ENCODE measurements at regions not wholly inside any gene's neighbourhood (a gene's known extent, or its start where the extent isn't known, plus 50 kb on each side); places are given as distances from the start of the nearest gene placed in this dataset.

GRCh38 chr1:43065616-43066399, 106.3 kb downstream of the EBNA1BP2 start:
- peak; percentile 20 for DNase-seq (ENCODE audit: low spot score)

- DNase-seq (ENCODE audit: low spot score), result peak; percentile 81
Observed at GRCh38 chr1:43065191-43065590, 106.5 kb upstream of the SLC2A1 start.

- peak; percentile 76 for DNase-seq (ENCODE audit: low spot score)
Observed at GRCh38 chr1:43063394-43064219, 104.9 kb upstream of the SLC2A1 start.

- DNase-seq (ENCODE audit: low spot score), result peak; percentile 65
Observed at GRCh38 chr1:43062527-43063095, 103.9 kb upstream of the SLC2A1 start.

- DNase-seq (ENCODE audit: low spot score), result no peak
Observed at GRCh38 chr1:43061757-43062156, 103.1 kb upstream of the SLC2A1 start.

GRCh38 chr1:43059640-43060574, 101.2 kb upstream of the SLC2A1 start:
- no peak for DNase-seq (ENCODE audit: low spot score)

- peak; percentile 79 for DNase-seq (ENCODE audit: low spot score)
Observed at GRCh38 chr1:43058545-43059360, 100.1 kb upstream of the SLC2A1 start.

- peak; percentile 65 for DNase-seq (ENCODE audit: low spot score)
Observed at GRCh38 chr1:43058056-43058455, 99.4 kb upstream of the SLC2A1 start.

- DNase-seq (ENCODE audit: low spot score), result peak; percentile 12
Observed at GRCh38 chr1:43057567-43057966, 98.9 kb upstream of the SLC2A1 start.

GRCh38 chr1:43056981-43057391, 98.3 kb upstream of the SLC2A1 start:
- DNase-seq (ENCODE audit: low spot score), result peak; percentile 51

GRCh38 chr1:43056460-43056859, 97.8 kb upstream of the SLC2A1 start:
- peak; percentile 18 for DNase-seq (ENCODE audit: low spot score)

GRCh38 chr1:43054961-43055360, 96.3 kb upstream of the SLC2A1 start:
- peak; percentile 47 for DNase-seq (ENCODE audit: low spot score)

GRCh38 chr1:43052786-43053439, 94.2 kb upstream of the SLC2A1 start:
- no peak for DNase-seq (ENCODE audit: low spot score)

GRCh38 chr1:43052322-43052721, 93.7 kb upstream of the SLC2A1 start:
- DNase-seq (ENCODE audit: low spot score), result no peak

GRCh38 chr1:43049481-43049880, 90.8 kb upstream of the SLC2A1 start:
- no peak for DNase-seq (ENCODE audit: low spot score)

- no peak for DNase-seq (ENCODE audit: low spot score)
Observed at GRCh38 chr1:43048601-43049011, 89.9 kb upstream of the SLC2A1 start.

- no peak for DNase-seq (ENCODE audit: low spot score)
Observed at GRCh38 chr1:43047135-43047534, 88.5 kb upstream of the SLC2A1 start.

- DNase-seq (ENCODE audit: low spot score), result no peak
Observed at GRCh38 chr1:43044572-43045361, 86.1 kb upstream of the SLC2A1 start.

- no peak for DNase-seq (ENCODE audit: low spot score)
Observed at GRCh38 chr1:43043695-43044094, 85.0 kb upstream of the SLC2A1 start.

Data from mesenteric fat pad (tissue), 1 donor.